GM12891 (cell line): ENCODE measurements at regions not wholly inside any gene's neighbourhood (a gene's known extent, or its start where the extent isn't known, plus 50 kb on each side); places are given as distances from the start of the nearest gene placed in this dataset.

Experiments
- DNase-seq: peaks from one replicate; pipeline ENCODE4 v3.0.0; 2011; ENCODE audit warnings: low spot score; ENCODE audit not compliant: insufficient read length
- FAIRE-seq: peaks from 2 replicates; lab custom pipeline; 2011; peaks lifted over from hg19 to GRCh38; lab: Jason Lieb, UNC
- PAX5 ChIP-seq: IDR thresholded peaks from 2 replicates; pipeline ENCODE4 v1.6.1; 2011; ENCODE audit warnings: low read length, moderate library complexity, mild to moderate bottlenecking; ENCODE audit not compliant: insufficient read depth, severe bottlenecking
- POLR2A ChIP-seq: IDR thresholded peaks from 2 replicates; pipeline ENCODE4 v1.6.1; 2011; ENCODE audit warnings: low read depth, low read length, control low read depth
- POLR2AphosphoS5 ChIP-seq: IDR thresholded peaks from 2 replicates; pipeline ENCODE4 v1.6.1; 2011; ENCODE audit warnings: low read depth, low read length, control low read depth
- POU2F2 ChIP-seq: IDR thresholded peaks from 2 replicates; pipeline ENCODE4 v1.6.1; 2011; ENCODE audit warnings: low read depth, mild to moderate bottlenecking, control low read depth, low read length, moderate library complexity
- SPI1 ChIP-seq: IDR thresholded peaks from 2 replicates; pipeline ENCODE4 v1.6.1; 2011; ENCODE audit warnings: low read depth, low read length, control low read depth
- TAF1 ChIP-seq: IDR thresholded peaks from 2 replicates; pipeline ENCODE4 v1.6.1; 2011; ENCODE audit warnings: low read depth, low read length, control low read depth

DNA sequence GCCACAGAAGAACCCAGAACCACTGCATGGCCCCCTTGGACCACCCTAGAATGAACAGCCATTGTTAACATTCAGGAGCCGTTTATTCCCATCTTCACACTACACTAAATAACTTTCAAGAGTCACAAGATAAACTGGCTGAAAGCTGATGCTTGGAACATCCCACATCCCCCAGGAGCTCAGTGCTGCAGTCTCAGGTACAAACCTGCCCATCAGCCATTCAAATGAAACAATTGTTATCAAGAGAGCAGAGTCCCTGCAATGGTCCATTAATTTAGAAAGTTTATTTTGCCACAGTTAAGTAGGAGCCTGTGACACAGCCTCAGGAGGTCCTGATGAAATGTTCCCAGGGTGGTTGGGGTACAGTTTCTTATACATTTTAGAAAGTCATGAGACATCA, 123.8 kb upstream of the ZNF91 start:
- TF ChIP-seq POLR2AphosphoS5: no peak
- no peak for TF ChIP-seq POLR2A
- TF ChIP-seq SPI1: no peak
- TF ChIP-seq PAX5: no peak
- TF ChIP-seq TAF1: no peak
- no peak for TF ChIP-seq POU2F2
- no peak for DNase-seq
- FAIRE-seq: no peak

DNA sequence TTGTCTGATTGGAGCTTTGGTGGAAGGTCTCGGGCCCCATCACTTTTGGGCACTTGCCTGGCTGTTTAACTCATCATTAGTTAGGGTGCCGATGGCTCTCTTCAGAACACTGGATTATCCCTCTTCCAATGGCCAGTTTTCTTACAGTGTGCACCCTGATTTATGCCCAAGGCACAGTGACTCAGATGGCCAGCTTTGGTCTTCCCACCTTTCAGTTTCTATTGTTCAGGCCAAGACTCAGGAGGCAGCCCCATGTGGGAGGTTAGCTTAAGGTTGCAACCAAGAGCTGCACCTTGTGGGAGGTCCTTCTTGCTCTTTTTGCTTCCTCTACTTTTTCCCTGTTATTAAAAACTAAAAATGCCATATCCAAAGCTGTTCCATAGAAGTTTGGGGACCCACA, 121.0 kb upstream of the ZNF91 start:
- DNase-seq (no peak), FAIRE-seq (no peak)
- no peak for TF ChIP-seq POLR2A
- no peak for TF ChIP-seq SPI1

GRCh38 chr19:23515551-23515950, 120.3 kb upstream of the ZNF91 start:
- TF ChIP-seq PAX5: no peak
- no peak for TF ChIP-seq POLR2AphosphoS5
- no peak for TF ChIP-seq POLR2A
- no peak for TF ChIP-seq POU2F2
- TF ChIP-seq TAF1: no peak
- no peak for TF ChIP-seq SPI1
- FAIRE-seq (no peak), DNase-seq (no peak)

- TF ChIP-seq PAX5 (no peak), POU2F2 (no peak), POLR2AphosphoS5 (no peak), POLR2A (no peak), SPI1 (no peak), TAF1 (no peak)
- FAIRE-seq: no peak
- no peak for DNase-seq
Measured at GRCh38 chr19:23512151-23512925, 117.1 kb upstream of the ZNF91 start.

GRCh38 chr19:23509686-23510450, 114.6 kb upstream of the ZNF91 start:
- DNase-seq (no peak), FAIRE-seq (no peak)

DNA sequence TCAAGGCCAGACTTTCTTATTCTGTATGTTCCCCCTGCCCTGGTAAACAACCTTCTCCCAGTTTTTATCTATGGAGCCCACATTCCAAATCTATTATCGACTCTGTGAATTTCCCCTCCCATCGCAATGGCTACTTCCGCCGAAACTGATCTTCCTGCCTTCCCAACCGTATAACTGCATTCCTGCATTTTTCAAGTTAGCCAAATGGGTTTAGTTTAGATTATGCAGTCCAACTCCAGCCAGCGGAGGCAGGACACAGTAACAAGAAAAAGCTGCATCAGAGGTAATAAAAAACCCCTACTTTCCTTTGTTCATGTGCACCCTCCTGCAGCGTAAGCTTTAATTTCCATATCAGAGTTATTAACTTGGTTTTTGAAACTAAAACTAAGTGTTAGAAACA, 112.2 kb upstream of the ZNF91 start:
- TF ChIP-seq TAF1 (no peak), POLR2A (no peak), PAX5 (no peak), POU2F2 (no peak), SPI1 (no peak), POLR2AphosphoS5 (no peak)
- FAIRE-seq: no peak
- no peak for DNase-seq

More at GRCh38 chr19:23509686-23510450, 114.6 kb upstream of the ZNF91 start:
- TF ChIP-seq SPI1: no peak
- TF ChIP-seq POLR2AphosphoS5: no peak
- no peak for TF ChIP-seq POLR2A
- no peak for TF ChIP-seq POU2F2
- TF ChIP-seq PAX5: no peak
- no peak for TF ChIP-seq TAF1

GRCh38 chr19:23505738-23506137, 110.5 kb upstream of the ZNF91 start:
- TF ChIP-seq TAF1 (no peak), POLR2A (no peak), POLR2AphosphoS5 (no peak), POU2F2 (no peak), PAX5 (no peak), SPI1 (no peak)
- DNase-seq (no peak), FAIRE-seq (no peak)

DNA sequence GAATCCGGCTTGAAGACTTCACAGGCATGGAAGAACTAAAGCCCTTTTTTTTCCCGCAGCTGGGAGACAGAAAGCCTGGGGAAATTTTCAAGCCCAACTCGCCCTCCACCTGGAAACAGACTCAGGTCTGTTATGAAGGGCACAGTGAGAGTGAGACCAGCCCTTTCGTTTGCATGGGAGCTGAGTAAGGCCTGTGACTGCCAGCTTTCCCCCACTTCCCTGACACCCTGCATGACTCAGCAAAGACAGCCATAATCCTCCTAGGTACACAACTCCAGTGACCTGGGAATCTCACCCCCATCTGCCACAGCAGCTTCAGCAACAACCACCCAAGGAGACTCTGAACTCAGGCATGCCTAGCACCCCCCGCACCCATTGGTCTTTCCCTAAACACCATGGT, 87.6 kb upstream of the ZNF91 start:
- FAIRE-seq (no peak), DNase-seq (no peak)
- TF ChIP-seq PAX5: no peak

- DNase-seq: no peak
- FAIRE-seq: no peak
- TF ChIP-seq SPI1 (no peak), PAX5 (no peak), POLR2A (no peak), TAF1 (no peak), POU2F2 (no peak), POLR2AphosphoS5 (no peak)
Measured at GRCh38 chr19:23481043-23481442, 85.8 kb upstream of the ZNF91 start.
